ENCODE measurements at regions not wholly inside any gene's neighbourhood (a gene's known extent, or its start where the extent isn't known, plus 50 kb on each side); places are given as distances from the start of the nearest gene placed in this dataset.
"Not testable (repeated sequence)": the region's sequence is repeated elsewhere in the genome, so short reads cannot be mapped to it uniquely, and the experiment has no call there.

GRCh38 chr5:21452449-21452848 lies 1400.7 kb downstream of the CDH12 start:
- 21 to 22% methylated on average over 2 of the region's 2 CpGs for WGBS, 2 donors
- Histone ChIP-seq H3K4me1 (no peaks in the 10 kb centered on the region), H3K27ac (no peak overlapping the region), H3K36me3 (replicated peaks in 1 of 2; ENCODE audit: insufficient read depth in 1 of 2, low read depth in 2 of 2) (no peaks in the 10 kb centered on the region), H3K9me3 (no peaks in the 10 kb centered on the region), H3K4me3 (no peak overlapping the region), H3K27me3 (no peaks in the 10 kb centered on the region)
- no peak for DNase-seq
- intact Hi-C loops (cut with DNase I) = no loop called here
- no peak for ATAC-seq
- TF ChIP-seq POLR2A (IDR thresholded peaks at IDR 0.05) (no peak), CTCF (IDR thresholded peaks at IDR 0.05) (no peak)

- ATAC-seq (no peak), DNase-seq (no peak)
- Histone ChIP-seq H3K9me3 (no peaks in the 10 kb centered on the region), H3K36me3 (replicated peaks in 1 of 2; ENCODE audit: insufficient read depth in 1 of 2, low read depth in 2 of 2) (no peaks in the 10 kb centered on the region), H3K4me3 (no peak overlapping the region), H3K27ac (no peak overlapping the region), H3K27me3 (no peaks in the 10 kb centered on the region), H3K4me1 (no peaks in the 10 kb centered on the region)
- TF ChIP-seq CTCF (IDR thresholded peaks at IDR 0.05) = no peak
- TF ChIP-seq POLR2A (IDR thresholded peaks at IDR 0.05) = no peak
- WGBS, 2 donors = 25 to 26% methylated on average over 2 of the region's 2 CpGs
- intact Hi-C loops (cut with DNase I) = no loop called here
These were observed 1420.5 kb downstream of the CDH12 start for GRCh38 chr5:21432646-21433045.

- H3K27ac ChIP-seq = no peak overlapping the region
- DNase-seq (no peak), ATAC-seq (no peak)
- TF ChIP-seq CTCF (IDR thresholded peaks at IDR 0.05) (no peak), POLR2A (IDR thresholded peaks at IDR 0.05) (no peak)
- no peaks in the 10 kb centered on the region for H3K36me3 ChIP-seq (replicated peaks in 1 of 2; ENCODE audit: insufficient read depth in 1 of 2, low read depth in 2 of 2)
- no peak overlapping the region for H3K4me3 ChIP-seq
- 44 to 75% methylated on average over 1 of the region's 1 CpG for WGBS, 2 donors
- intact Hi-C loops (cut with DNase I) = no loop called here
- no peaks in the 10 kb centered on the region for H3K9me3 ChIP-seq
- H3K4me1 ChIP-seq = no peaks in the 10 kb centered on the region
- no peaks in the 10 kb centered on the region for H3K27me3 ChIP-seq
These were observed 1428.2 kb downstream of the CDH12 start for GRCh38 chr5:21424907-21425306.

GRCh38 chr5:21419383-21419782 lies 1431.4 kb upstream of the CDH18 start:
- Histone ChIP-seq H3K36me3 (replicated peaks in 1 of 2; ENCODE audit: insufficient read depth in 1 of 2, low read depth in 2 of 2) (no peaks in the 10 kb centered on the region), H3K4me3 (no peak overlapping the region), H3K4me1 (no peaks in the 10 kb centered on the region), H3K27ac (no peak overlapping the region), H3K9me3 (no peaks in the 10 kb centered on the region), H3K27me3 (no peaks in the 10 kb centered on the region)
- DNase-seq (no peak), ATAC-seq (no peak)
- intact Hi-C loops (cut with DNase I) = no loop called here
- TF ChIP-seq CTCF (IDR thresholded peaks at IDR 0.05) (no peak), POLR2A (IDR thresholded peaks at IDR 0.05) (no peak)

GRCh38 chr5:21402089-21402488 lies 1414.1 kb upstream of the CDH18 start:
- intact Hi-C loops (cut with DNase I); H3K27ac ChIP-seq; H3K36me3 ChIP-seq (replicated peaks in 1 of 2; ENCODE audit: insufficient read depth in 1 of 2, low read depth in 2 of 2); H3K9me3 ChIP-seq; DNase-seq; H3K4me3 ChIP-seq; H3K4me1 ChIP-seq; H3K27me3 ChIP-seq; ATAC-seq: not testable (repeated sequence)
